A673 (cell line): ENCODE measurements at regions not wholly inside any gene's neighbourhood (a gene's known extent, or its start where the extent isn't known, plus 50 kb on each side); places are given as distances from the start of the nearest gene placed in this dataset.

Experiments
- EZH2 ChIP-seq: fragments of 200-600 bp; sonication (generic); IDR thresholded peaks from 2 replicates; pipeline ENCODE4 v1.6.1; 2017; ENCODE audit warnings: borderline replicate concordance, low read depth, mild to moderate bottlenecking, mixed read lengths, antibody characterized with exemption, low read length; ENCODE audit not compliant: poor library complexity, severe bottlenecking
- TF ChIP-seq, protein P1 (sequence below): fragments of 300-800, 200-600 bp; sonication (generic); conservative IDR thresholded peaks from 2 replicates; pipeline ENCODE4 v1.5.1; 2017; ENCODE audit warnings: low read depth, mild to moderate bottlenecking, antibody characterized with exemption, low read length, moderate library complexity, mixed read lengths

DNA sequence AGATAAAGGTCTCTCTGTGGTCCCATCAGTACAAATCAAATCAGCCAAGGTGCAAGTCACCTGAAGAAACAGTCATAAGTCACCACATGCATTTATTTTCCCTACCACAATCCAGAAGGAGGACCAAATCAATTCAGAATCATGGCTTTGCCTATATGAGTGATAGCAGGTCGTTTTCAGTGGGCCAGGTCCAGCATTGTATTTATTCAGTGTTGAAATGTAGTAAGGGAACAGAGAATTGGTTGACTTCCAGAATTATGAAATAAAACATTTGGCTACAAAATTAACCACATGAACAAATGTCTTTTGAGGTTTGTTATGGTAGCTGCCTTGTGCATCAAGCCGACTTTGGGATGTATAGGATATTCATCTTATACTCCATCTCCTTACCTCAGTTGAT is 88.4 kb downstream of the POLR1F start:
- no peak for TF ChIP-seq EZH2
- TF ChIP-seq, protein P1, sequence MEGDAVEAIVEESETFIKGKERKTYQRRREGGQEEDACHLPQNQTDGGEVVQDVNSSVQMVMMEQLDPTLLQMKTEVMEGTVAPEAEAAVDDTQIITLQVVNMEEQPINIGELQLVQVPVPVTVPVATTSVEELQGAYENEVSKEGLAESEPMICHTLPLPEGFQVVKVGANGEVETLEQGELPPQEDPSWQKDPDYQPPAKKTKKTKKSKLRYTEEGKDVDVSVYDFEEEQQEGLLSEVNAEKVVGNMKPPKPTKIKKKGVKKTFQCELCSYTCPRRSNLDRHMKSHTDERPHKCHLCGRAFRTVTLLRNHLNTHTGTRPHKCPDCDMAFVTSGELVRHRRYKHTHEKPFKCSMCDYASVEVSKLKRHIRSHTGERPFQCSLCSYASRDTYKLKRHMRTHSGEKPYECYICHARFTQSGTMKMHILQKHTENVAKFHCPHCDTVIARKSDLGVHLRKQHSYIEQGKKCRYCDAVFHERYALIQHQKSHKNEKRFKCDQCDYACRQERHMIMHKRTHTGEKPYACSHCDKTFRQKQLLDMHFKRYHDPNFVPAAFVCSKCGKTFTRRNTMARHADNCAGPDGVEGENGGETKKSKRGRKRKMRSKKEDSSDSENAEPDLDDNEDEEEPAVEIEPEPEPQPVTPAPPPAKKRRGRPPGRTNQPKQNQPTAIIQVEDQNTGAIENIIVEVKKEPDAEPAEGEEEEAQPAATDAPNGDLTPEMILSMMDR, result no peak
